ENCODE measurements at regions not wholly inside any gene's neighbourhood (a gene's known extent, or its start where the extent isn't known, plus 50 kb on each side); places are given as distances from the start of the nearest gene placed in this dataset.

DNA sequence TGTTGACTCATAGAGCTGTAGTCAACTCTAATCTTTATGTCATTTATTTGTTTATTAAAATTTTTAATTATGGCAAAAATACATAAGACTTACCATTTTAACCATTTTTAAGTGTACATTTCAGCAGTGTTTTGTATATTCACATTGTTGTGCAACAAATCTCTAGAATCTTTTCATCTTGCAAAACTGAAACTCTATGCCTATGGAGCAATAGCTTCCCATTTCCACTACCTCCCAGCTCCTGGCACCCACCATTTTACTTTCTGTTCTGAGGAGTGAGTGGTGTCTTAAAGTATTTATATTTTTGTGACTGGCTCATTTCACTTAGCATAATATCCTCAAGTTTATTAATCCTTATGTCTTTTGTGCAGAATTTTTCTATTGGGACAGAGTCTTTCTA, 181.0 kb downstream of the GPAT3 start:
- TF ChIP-seq, protein P1, sequence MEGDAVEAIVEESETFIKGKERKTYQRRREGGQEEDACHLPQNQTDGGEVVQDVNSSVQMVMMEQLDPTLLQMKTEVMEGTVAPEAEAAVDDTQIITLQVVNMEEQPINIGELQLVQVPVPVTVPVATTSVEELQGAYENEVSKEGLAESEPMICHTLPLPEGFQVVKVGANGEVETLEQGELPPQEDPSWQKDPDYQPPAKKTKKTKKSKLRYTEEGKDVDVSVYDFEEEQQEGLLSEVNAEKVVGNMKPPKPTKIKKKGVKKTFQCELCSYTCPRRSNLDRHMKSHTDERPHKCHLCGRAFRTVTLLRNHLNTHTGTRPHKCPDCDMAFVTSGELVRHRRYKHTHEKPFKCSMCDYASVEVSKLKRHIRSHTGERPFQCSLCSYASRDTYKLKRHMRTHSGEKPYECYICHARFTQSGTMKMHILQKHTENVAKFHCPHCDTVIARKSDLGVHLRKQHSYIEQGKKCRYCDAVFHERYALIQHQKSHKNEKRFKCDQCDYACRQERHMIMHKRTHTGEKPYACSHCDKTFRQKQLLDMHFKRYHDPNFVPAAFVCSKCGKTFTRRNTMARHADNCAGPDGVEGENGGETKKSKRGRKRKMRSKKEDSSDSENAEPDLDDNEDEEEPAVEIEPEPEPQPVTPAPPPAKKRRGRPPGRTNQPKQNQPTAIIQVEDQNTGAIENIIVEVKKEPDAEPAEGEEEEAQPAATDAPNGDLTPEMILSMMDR (IDR thresholded peaks at IDR 0.05), result no peak
- Histone ChIP-seq H3K36me3 (no peaks in the 10 kb centered on the region), H3K27me3 (no peaks in the 10 kb centered on the region), H3K27ac (no peak overlapping the region), H3K4me1 (no peaks in the 10 kb centered on the region), H3K9me3 (no peaks in the 10 kb centered on the region), H3K4me3 (no peak overlapping the region)
- no peak for DNase-seq (ENCODE audit: low spot score)

DNA sequence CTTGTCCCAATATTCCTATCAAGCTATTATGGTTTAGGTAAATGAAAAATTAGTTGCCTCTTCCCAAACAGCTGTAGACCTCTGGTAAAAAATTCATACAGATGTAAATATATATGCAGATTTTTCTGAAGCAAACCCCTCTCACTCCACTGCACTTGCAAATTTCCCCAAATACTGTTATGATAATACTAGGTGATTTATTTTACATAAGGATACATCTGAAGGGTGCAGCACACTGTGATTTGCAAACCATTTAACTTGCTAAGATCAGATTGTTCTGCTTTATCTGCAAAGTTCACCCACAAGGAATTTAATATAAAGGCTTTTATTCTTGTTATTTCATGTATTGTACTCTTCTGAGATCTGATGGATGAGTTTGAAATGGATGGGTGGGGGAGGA, 177.0 kb downstream of the GPAT3 start:
- H3K4me1 ChIP-seq, result no peaks in the 10 kb centered on the region
- H3K4me3 ChIP-seq, result no peak overlapping the region
- no peaks in the 10 kb centered on the region for H3K9me3 ChIP-seq
- H3K27ac ChIP-seq, result no peak overlapping the region
- TF ChIP-seq, protein P1 (IDR thresholded peaks at IDR 0.05), result no peak
- DNase-seq (ENCODE audit: low spot score), result no peak
- no peaks in the 10 kb centered on the region for H3K27me3 ChIP-seq
- H3K36me3 ChIP-seq, result no peaks in the 10 kb centered on the region

DNA sequence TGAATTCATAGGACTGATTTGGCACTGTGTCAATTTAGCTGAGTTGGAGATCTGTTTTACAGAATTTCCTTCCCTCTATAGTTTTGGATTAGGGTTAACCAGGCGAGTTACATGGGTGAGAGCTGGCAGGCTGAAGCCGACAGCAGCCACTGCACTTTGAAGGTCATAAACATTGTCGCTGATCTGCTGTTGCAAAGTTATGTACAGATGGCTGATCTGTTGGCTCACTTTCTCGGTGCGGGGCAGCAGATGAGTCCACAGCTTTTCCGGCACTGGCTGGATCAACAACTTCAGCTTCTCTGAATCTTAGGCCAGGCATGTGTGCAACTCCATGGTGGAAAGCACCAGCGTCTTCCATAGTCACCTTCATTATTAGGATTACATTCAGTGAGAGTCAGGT, 173.7 kb downstream of the GPAT3 start:
- TF ChIP-seq, protein P1 (IDR thresholded peaks at IDR 0.05), result no peak
- Histone ChIP-seq H3K4me3 (no peak overlapping the region), H3K27me3 (no peaks in the 10 kb centered on the region), H3K9me3 (no peaks in the 10 kb centered on the region), H3K27ac (no peak overlapping the region), H3K36me3 (no peaks in the 10 kb centered on the region), H3K4me1 (no peaks in the 10 kb centered on the region)
- DNase-seq (ENCODE audit: low spot score), result no peak

DNA sequence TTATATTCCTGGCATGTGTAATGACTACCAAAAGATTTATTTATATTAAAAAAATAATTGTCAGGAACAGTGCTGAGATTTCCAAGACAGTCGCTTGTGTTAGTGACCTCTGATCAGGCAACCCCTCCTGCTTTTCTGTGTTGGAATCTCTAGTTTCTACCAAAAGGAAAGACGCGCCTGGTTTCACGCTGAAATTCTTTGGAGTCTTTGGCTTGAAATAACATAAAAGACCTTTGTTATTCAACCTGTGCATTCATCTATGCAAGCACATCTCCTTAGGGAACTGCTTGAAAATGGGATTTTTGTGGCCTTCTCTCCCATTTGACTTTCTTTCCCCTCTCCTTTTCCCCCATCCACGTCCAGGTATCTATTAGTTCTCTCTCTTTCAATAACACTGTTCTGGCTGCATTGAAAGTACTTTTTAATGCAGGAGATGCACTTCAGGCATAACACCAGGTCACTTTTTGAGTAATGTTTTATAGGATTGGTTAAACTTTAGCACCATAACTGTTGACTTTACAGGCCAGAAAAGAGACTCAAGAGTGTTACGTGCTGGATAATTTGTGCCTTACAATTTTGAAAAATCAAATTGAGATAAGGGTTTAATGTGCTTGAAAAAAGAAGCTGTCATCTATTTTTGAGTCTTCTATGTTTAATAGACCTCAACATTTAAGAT, 172.7 kb downstream of the GPAT3 start:
- H3K27ac ChIP-seq, result no peak overlapping the region
- no peaks in the 10 kb centered on the region for H3K36me3 ChIP-seq
- no peaks in the 10 kb centered on the region for H3K4me1 ChIP-seq
- no peak overlapping the region for H3K4me3 ChIP-seq
- H3K27me3 ChIP-seq, result no peaks in the 10 kb centered on the region
- no peak for DNase-seq (ENCODE audit: low spot score)
- H3K9me3 ChIP-seq, result no peaks in the 10 kb centered on the region
- TF ChIP-seq, protein P1 (IDR thresholded peaks at IDR 0.05), result no peak

DNA sequence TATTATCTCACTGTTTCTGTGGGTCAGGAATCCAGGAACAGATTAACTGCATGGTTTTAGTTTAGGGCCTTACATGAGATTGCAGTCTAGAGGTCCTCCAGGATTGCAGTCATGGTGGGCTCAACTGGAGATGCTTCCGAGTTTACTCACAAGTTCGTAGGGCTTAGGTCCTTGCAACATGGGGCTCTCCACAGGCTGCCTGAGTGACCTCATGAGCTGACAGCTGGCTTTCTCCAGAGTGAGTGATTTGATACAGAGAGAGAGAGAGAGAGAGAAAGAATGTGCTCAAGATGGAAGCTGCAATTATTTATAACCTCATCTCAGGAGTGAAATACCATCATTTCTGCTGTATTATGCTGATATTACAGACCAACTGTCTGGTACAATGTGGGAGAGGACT, 168.9 kb downstream of the GPAT3 start:
- no peaks in the 10 kb centered on the region for H3K4me1 ChIP-seq
- no peak for DNase-seq (ENCODE audit: low spot score)
- no peak overlapping the region for H3K27ac ChIP-seq

More for the DNA sequence above, 168.9 kb downstream of the GPAT3 start:
- Histone ChIP-seq H3K27me3 (no peaks in the 10 kb centered on the region), H3K9me3 (peaks cover 0 to 20% of the 10 kb centered on the region in 2 donors), H3K36me3 (no peaks in the 10 kb centered on the region), H3K4me3 (no peak overlapping the region)
- TF ChIP-seq, protein P1 (IDR thresholded peaks at IDR 0.05), result no peak

All from right atrium auricular region (tissue), 2 donors.